HG02763 (cell line): ENCODE measurements at regions not wholly inside any gene's neighbourhood (a gene's known extent, or its start where the extent isn't known, plus 50 kb on each side); places are given as distances from the start of the nearest gene placed in this dataset.
"Not testable (repeated sequence)": the region's sequence is repeated elsewhere in the genome, so short reads cannot be mapped to it uniquely, and the experiment has no call there.

ENCODE experiments used
- ATAC-seq: cut with Tn5 transposase; IDR thresholded peaks from one replicate; pipeline ENCODE4 v1.9.1; 2021; ENCODE audit warnings: mild to moderate bottlenecking, moderate library complexity; ENCODE audit not compliant: unreplicated experiment

GRCh38 chr15:66882251-66883020 is 180.4 kb downstream of the SMAD6 start:
- no peak for ATAC-seq

- ATAC-seq: no peak
These were observed 181.4 kb downstream of the SMAD6 start for GRCh38 chr15:66883284-66883911.

GRCh38 chr15:66884115-66884622 is 181.2 kb upstream of the SMAD3 start:
- ATAC-seq: no peak

GRCh38 chr15:66884661-66885237 is 180.7 kb upstream of the SMAD3 start:
- ATAC-seq: no peak

- no peak for ATAC-seq
These were observed 180.0 kb upstream of the SMAD3 start for GRCh38 chr15:66885281-66885915.

- ATAC-seq: no peak
These were observed 179.1 kb upstream of the SMAD3 start for GRCh38 chr15:66886241-66886675.

- ATAC-seq: no peak
These were observed 178.6 kb upstream of the SMAD3 start for GRCh38 chr15:66886686-66887273.

- ATAC-seq: not testable (repeated sequence)
These were observed 176.1 kb upstream of the SMAD3 start for GRCh38 chr15:66889298-66889697.

- no peak for ATAC-seq
These were observed 173.6 kb upstream of the SMAD3 start for GRCh38 chr15:66891776-66892175.

GRCh38 chr15:66893294-66893693 is 172.1 kb upstream of the SMAD3 start:
- no peak for ATAC-seq

- ATAC-seq: no peak
These were observed 171.0 kb upstream of the SMAD3 start for GRCh38 chr15:66894363-66894762.

GRCh38 chr15:66894986-66895780 is 170.2 kb upstream of the SMAD3 start:
- ATAC-seq: no peak

GRCh38 chr15:66895794-66896453 is 169.5 kb upstream of the SMAD3 start:
- ATAC-seq: no peak

GRCh38 chr15:66896611-66897010 is 168.8 kb upstream of the SMAD3 start:
- ATAC-seq: no peak

- no peak for ATAC-seq
These were observed 168.0 kb upstream of the SMAD3 start for GRCh38 chr15:66897416-66897815.

- ATAC-seq: no peak
These were observed 167.4 kb upstream of the SMAD3 start for GRCh38 chr15:66897971-66898370.

GRCh38 chr15:66898656-66899386 is 166.6 kb upstream of the SMAD3 start:
- ATAC-seq: no peak

- ATAC-seq: no peak
These were observed 165.6 kb upstream of the SMAD3 start for GRCh38 chr15:66899555-66900350.
